Retinal pigment epithelial cell (primary cell): ENCODE measurements at regions not wholly inside any gene's neighbourhood (a gene's known extent, or its start where the extent isn't known, plus 50 kb on each side); places are given as distances from the start of the nearest gene placed in this dataset.

Experiments
- DNase-seq: peaks from one replicate; pipeline ENCODE4 v3.0.0-alpha.2; 2010; ENCODE audit warnings: low read depth
- H3K4me3 ChIP-seq: 2 replicates; pipeline ENCODE4 v1.5.1; 2011; ENCODE audit warnings: mild to moderate bottlenecking, low read length, control low read depth, moderate library complexity
- TF ChIP-seq, protein P1 (sequence below): conservative IDR thresholded peaks from 2 replicates; pipeline ENCODE4 v1.5.1; 2011; ENCODE audit warnings: low read depth, low read length, control low read depth, inconsistent platforms

DNA sequence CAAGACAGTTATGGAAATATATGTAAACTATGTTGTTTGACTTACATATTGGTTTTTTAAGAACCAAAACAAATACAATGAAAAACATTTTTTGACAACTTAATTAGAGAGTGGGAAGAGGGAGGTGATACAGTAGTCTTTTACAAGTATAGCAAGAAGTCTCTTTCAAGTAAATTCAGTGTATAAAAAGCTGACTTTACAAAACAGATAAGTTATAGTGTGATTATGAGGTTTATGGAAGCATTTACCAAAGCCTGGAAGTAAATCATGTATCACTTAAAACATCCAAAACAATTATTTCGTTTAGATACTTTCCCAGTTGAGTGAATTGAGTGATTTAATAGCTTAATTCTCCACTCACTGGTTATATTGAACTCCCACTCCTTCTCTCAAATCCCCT is 66.7 kb upstream of the SLC4A10 start:
- H3K4me3 ChIP-seq: no peak overlapping the region
- no peak for DNase-seq
- TF ChIP-seq, protein P1, sequence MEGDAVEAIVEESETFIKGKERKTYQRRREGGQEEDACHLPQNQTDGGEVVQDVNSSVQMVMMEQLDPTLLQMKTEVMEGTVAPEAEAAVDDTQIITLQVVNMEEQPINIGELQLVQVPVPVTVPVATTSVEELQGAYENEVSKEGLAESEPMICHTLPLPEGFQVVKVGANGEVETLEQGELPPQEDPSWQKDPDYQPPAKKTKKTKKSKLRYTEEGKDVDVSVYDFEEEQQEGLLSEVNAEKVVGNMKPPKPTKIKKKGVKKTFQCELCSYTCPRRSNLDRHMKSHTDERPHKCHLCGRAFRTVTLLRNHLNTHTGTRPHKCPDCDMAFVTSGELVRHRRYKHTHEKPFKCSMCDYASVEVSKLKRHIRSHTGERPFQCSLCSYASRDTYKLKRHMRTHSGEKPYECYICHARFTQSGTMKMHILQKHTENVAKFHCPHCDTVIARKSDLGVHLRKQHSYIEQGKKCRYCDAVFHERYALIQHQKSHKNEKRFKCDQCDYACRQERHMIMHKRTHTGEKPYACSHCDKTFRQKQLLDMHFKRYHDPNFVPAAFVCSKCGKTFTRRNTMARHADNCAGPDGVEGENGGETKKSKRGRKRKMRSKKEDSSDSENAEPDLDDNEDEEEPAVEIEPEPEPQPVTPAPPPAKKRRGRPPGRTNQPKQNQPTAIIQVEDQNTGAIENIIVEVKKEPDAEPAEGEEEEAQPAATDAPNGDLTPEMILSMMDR: no peak

DNA sequence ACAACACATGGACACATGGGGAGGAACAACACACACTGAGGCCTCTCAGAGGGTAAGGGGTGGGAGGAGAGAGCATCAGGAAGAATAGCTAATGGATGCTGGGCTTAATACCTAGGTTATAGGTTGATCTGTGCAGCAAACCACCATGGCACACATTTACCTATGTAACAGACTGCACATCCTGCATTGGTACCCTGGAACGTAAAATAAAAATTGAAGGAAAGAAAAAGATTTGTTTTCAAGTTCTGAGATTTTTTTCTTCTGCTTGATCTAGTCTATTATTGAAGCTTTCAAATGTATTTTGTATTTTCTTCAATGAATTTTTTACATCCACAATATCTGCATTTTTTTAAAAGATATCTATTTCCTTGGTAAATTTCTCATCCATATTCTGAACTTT is 59.3 kb upstream of the SLC4A10 start:
- no peak for DNase-seq
- TF ChIP-seq, protein P1: no peak
- H3K4me3 ChIP-seq: no peak overlapping the region

DNA sequence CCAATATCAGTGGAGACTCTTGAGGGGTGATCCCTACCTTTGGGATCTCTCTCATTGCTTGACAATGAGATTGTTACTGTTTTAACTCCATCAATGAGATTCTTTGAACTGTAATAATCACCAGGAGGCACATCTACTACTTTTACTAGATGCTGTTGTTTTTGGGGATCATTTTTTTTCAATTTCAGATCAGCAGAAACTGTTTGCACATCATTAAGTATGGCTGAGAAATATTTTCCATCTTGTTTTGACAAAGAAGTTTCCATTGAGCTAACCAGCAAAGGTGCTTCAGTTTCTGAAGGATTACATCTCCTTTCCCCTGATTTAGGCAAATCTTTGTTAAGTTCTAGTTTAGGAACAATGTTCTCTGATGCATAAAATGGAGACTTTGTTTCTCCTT is 54.8 kb upstream of the SLC4A10 start:
- H3K4me3 ChIP-seq: no peak overlapping the region
- TF ChIP-seq, protein P1: no peak
- DNase-seq: no peak

DNA sequence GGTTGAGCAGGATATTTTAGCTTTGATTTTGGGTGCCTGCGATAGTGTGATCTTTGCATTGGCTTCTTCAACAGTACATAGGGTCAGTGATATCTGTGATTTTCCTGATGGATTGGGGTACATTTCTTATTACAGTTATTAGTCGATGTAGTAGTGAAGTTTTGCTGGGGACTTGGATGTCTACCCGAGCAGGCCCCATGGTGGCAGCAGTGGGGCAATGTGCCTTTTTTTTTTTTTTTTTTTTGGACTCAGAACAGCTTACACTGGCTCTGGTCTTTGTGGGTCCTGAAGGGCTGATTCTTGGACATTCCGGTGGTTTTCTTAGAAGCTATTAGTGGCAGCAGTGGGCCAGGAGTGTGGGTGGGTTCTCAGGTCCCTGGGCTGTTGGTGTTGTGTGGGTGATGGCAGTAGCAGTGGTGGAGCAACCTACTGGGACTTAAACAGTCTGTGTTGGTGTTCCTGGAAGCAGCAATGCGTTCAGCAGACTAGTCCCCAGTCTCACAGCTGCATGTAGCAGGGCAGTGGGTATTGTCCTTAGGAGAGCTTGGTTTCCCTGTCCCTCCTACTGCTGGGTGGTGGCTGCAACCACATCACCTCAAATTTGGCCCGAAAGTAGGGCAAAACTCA is 53.7 kb upstream of the SLC4A10 start:
- TF ChIP-seq, protein P1: peak; percentile 51
- H3K4me3 ChIP-seq: no peak overlapping the region
- DNase-seq: no peak

DNA sequence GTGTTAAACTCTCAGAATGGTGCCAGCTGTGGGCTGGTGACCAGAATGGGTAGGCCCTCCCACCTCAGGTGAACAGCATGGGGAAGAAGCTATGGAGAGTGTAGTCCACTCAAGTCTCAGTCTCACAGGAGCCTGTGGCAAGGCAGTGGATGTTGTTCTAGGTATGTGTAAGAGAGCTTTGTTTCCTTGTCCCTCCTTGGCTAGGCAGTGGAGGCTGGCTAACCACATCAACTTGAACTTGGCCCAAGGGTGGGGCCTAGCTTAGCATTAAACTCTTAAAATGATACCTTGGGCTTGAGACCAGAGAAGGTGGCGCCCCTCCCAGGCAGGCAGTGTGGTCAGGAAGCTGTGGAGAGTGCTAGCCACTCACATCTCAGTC is 53.2 kb upstream of the SLC4A10 start:
- no peak for DNase-seq
- TF ChIP-seq, protein P1: no peak
- no peak overlapping the region for H3K4me3 ChIP-seq
